ENCODE measurements at regions not wholly inside any gene's neighbourhood (a gene's known extent, or its start where the extent isn't known, plus 50 kb on each side); places are given as distances from the start of the nearest gene placed in this dataset.

DNA sequence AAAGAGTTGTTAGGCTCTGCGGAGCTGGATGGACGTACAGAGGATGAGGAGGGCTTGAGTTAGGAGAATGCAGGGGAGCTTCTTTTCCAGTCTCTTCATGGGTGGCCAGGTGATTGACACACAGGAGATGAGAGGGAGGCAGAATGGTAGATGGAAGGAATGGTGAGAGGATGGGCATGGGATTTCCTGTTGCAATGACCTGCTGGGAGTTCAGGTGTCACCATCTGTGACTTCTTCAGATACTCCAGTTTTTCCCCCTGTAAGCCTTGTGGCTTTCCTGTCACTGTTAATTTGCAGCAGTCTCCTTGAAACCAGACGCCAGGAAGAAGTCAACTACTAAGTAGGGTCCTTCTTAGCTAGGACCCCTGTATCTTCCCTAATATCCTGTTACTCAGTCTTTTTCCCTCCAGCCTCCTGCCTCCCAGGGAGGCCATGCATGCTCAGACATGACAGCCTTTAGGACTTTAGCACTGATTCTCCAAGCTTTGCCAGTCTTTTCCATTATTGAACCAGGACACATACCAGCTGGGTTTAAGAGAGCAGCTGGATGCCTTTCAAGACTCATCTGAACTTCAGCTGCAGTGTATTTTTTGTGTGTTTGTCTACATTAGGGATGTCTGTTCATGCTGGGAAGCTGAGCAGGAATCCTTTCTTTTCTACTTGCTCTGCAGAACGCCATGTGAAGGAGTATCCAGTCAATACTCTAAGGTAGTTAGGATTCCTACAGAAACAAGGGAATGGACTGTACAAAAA lies 67.2 kb upstream of the CD180 start:
- TF ChIP-seq POLR2A (IDR thresholded peaks at IDR 0.05) (no peak), EP300 (IDR thresholded peaks at IDR 0.05) (no peak), POLR2AphosphoS5 (IDR thresholded peaks at IDR 0.05) (no peak)
- TF ChIP-seq, protein P1, sequence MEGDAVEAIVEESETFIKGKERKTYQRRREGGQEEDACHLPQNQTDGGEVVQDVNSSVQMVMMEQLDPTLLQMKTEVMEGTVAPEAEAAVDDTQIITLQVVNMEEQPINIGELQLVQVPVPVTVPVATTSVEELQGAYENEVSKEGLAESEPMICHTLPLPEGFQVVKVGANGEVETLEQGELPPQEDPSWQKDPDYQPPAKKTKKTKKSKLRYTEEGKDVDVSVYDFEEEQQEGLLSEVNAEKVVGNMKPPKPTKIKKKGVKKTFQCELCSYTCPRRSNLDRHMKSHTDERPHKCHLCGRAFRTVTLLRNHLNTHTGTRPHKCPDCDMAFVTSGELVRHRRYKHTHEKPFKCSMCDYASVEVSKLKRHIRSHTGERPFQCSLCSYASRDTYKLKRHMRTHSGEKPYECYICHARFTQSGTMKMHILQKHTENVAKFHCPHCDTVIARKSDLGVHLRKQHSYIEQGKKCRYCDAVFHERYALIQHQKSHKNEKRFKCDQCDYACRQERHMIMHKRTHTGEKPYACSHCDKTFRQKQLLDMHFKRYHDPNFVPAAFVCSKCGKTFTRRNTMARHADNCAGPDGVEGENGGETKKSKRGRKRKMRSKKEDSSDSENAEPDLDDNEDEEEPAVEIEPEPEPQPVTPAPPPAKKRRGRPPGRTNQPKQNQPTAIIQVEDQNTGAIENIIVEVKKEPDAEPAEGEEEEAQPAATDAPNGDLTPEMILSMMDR (IDR thresholded peaks at IDR 0.05) = no peak

Measured in stomach (tissue), 4 donors.